CD4-positive, alpha-beta T cell treated with Interleukin-15 for 4 hours (primary cell): ENCODE measurements at regions not wholly inside any gene's neighbourhood (a gene's known extent, or its start where the extent isn't known, plus 50 kb on each side); places are given as distances from the start of the nearest gene placed in this dataset.
A peak's percentile ranks its signal among the peaks of the same experiment; 100 is the strongest.
"Not testable (repeated sequence)": the region's sequence is repeated elsewhere in the genome, so short reads cannot be mapped to it uniquely, and the experiment has no call there.

Experiments
- DNase-seq: peaks from one replicate; pipeline ENCODE4 v3.0.0-alpha.2; 2020; ENCODE audit warnings: low spot score

DNA sequence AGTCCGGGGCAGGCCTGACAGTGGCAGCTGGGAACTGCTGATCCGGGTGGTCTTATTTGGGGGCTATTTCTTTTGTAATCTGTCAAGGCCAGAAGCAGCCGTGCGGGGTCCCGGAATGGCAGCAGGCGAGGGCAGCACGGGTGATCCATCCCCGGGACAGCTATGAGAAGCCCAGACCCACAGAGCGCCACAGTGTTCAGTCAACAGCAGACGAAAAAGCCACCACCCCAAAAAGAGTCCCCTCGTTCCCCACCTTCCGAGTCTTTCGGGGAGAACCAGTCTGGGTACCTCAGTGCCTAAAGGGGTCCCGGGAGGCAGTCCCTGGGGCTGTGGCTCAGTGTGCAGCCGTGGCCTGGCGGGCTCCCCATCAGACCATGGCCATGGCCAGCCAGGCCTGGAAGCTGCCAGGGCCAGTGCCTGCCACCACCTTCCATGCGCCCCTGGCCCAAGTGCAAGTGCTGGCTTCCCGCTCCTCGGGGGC is 125.1 kb upstream of the KCTD7 start:
- no peak for DNase-seq

DNA sequence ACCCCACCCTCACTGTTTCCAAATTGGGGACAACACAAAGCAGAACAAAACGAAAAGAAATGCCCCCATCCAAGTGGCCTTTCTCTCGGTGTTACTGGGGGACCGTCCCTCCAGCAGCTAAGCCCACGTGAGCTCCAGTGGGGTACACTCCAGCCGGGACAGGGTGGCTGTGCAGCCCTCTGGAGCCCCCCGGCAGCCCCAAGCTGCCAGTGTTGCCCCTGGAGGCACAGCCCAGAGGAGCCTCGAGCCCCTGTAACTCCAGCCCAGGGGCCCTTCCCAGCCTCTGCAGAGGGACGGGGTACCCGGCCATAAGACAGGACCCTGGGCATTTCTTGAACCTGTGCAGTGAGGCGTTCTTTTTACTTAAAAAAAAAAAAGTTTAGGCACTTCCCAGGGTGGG is 124.5 kb upstream of the KCTD7 start:
- DNase-seq: no peak

DNA sequence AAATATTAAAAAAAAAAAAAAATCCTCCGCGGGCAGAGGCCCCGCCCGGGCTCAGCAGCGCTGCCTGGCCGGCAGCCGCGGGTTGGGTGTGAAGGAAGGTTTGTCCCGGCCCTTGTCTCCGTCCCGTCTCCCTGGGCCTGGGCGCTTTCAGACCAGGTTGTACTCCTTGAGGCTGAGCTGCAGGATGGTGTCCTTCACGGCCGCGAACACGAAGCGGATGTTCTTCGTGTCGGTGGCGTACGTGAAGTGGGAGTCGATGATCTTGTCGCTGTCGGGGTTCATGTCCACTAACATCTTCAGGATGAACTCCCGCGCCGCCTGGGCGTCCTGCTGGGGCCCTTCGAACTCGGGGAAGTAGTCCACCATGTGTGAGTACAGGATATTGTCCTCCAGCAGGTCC is 123.7 kb upstream of the KCTD7 start:
- DNase-seq: no peak

DNA sequence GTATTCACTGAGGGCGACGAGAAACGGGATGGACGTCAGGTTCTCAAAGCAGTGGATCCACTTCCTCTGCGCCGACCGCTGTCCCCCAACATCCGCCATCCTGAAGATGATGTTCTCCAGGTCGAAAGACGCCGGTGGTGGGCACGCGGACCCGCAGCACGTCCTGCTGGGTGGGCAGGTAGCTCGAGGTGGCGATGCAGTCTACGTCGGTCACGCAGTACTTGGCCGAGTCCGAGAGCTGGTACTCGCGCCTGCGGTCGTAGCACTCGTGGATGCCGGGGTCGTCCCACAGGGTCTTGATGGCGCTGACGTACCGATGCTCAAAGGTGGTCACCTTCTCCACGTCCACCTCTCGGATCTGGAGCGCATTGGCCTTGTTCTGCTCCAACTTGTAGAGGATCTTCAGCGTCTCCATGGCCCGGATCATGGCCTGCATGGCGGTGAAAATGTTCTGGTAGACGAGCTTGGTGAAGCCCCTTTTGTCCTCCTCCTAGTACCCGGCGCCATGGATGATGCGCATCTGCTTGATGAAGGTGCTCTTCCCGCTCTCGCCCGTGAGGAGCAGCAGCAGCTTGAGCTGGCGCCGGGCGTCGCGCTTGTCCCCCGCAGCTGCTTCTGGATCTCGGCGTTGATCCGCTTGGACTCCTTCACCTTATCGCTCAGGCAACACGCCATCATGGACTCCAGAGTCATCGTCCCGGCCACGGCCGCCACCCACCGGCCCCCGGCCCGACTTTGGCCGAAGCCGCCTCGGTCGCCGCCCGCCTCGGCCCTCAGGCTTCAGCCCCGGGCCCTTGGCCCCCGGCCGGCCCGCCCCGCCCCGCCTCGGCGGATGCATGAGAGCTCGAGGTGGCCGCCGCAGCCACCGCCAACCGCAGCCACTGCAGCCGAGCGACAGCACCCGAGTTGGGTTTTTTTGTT is 122.9 kb upstream of the KCTD7 start:
- DNase-seq: peak; percentile 28

DNA sequence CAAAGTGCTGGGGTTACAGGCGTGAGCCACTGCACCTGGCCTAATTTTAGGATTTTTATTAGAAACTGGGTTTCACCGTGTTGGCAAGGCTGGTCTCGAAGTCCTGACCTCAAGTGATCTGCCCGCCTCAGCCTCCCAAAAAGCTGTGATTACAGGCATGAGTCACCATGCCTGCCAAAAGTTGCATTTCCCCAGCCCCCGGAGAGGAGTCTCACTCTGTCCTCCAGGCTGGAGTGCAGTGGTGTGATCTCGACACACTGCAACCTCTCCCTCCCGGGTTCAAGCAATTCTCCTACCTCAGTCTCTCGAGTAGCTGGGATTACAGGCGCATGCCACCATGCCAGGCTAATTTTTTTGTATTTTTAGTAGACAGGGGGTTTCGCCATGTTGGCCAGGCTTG is 122.0 kb upstream of the KCTD7 start:
- DNase-seq: not testable (repeated sequence)

DNA sequence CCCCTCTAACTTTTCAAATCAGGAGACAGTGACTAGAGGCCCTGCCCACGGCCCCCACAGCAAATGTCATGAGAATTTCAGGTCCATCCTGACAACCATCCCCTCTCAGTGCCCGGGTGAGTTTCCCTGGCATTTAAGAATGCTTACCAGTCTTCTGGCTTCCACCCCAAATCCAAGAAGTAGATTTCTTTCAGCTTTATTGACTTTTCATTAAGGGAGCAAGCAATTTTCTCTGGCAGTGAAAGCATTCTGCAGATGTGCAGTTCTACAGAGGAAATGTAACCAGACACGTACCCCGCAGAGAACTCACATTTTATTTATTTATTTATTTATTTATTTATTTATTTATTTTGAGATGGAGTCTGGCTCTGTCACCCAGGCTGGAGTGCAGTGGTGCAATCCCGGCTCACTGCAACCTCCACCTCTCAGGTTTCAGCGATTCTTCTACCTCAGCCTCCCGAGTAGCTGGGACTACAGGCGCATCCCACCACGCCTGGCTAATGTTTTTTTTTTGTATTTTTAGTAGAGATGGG is 120.9 kb upstream of the KCTD7 start:
- DNase-seq: no peak

DNA sequence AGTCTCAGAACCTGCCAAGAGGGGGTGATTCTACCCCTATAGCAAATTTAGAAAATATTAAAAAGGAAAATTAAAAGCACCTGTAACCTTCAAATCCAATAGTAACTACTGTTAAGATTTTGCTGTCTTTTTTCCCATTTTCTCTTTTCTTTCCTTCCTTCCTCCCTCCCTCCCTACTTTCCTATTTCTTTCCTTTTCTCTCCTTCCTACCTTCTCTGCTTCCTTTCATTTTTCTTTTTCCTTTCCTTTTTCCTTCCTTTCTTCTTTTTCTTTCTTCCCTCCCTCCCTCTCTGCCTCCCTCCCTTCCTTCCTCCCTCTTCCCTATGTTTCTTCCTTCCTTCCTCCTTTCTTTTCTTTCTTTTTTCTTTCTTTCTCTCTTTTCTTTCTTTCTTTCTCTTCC is 120.2 kb upstream of the KCTD7 start:
- DNase-seq: no peak

DNA sequence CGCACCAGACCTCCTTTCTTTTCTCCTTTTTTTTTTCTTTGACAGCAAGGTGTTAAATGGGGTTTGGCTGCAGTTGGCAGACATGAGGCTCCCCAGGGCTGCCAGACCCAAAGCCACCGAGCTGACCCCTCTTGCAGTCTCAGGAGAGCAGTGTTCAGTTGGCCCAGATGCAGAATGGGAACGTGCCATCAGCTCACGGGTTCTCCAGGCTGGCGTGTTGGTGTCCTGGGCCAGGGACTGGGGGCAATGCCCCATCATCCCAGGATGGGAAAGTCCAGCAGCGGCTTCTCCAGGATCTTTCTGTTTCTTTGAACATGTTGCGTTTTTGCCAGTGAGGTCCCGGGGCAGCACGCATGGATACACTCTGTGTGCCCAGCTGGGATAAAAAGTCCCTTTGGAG is 114.6 kb upstream of the KCTD7 start:
- DNase-seq: no peak

DNA sequence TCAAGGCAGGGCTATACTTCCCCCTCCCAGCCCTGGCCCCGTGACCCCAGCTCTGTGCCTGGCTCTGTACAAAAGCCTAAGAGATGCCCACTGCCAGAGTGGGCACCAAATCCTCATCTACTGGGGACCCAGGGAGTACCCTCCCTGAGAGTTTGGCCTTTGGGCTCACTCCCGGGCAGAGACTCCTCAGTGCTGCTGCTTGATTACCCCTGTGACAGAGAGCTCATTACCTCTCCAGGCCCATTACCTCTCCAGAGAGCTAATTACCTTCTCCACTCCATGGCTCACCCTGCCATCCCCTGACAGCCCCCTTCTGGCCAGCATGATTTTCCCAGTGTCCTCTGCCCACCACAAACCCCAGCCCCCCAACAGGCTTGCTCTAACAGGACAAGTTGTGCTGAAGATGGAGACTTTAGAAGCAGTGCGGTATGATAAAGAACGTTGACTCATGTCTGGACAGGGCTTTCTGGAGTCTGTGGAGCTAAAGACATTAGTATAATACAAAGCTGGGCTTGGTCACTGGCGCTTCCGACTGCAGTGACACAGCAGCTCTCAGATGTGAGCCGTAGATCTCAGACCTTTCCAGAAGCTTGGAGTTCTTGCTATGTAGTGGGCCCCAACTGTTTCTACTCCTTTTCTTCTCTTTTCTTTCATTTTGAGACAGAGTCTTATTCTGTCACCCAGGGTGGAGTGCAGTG is 111.3 kb upstream of the KCTD7 start:
- no peak for DNase-seq

DNA sequence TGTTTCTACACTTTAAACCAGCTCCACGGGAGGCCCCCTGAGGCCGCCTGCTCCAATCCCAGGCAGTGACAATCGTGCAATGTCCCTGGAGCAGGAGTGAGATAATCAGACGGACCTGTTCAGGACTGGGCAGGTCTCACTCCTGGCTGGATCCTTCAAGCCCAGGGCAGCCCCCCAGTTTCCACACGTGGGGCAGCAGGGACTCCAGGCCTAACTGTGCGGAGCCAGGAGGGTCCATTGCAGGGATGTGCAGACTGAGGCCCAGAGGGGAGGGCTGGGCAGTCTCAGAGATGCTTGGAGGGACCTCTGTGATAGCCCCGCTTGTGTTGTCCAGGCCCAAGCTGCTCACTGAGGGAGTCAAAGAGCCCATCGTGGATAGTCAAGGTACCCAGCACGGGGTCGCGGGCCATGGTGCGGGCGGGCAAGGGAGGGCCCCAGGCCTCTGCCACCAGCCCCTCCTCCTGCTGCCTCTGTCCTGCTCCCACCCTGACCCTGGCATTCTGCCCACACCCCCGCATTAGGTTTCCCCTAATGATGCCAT is 110.5 kb upstream of the KCTD7 start:
- no peak for DNase-seq

DNA sequence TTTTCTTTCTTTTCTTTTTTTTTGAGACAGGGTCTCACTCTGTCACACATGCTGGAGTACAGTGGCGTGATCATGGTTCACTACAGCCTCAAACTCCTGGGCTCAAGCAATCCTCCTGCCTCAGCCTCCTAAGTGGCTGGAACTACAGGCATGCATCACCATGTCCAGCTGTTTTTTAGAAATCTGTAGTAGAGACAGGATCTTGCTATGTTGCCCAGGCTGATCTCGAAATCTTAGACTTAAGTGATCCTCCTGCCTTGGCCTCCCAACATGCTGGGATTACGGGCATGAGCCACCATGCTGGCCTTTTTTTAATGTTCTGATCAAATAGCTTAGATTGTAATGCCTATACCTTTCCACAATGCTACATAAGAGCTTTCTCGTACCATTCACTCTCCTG is 107.0 kb upstream of the KCTD7 start:
- no peak for DNase-seq

DNA sequence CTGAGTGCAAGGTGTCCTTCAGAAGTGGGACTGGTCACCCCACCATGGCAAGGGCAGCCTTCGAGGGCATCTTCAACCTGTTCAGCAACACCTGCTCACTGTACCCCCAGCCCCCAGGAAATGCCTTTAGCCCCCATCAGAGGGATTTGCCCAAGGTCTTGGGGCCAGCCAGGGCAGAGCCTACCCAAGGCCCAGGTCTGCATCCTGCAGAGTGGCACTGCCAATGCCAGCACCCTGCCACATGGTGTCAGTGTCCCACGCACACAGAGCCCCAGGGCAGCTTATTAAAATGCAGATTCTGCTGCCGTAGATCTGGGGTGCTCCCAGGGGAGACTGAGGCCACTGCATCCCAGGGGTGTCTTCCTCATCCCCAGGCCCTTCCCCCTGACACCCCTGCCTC is 106.2 kb upstream of the KCTD7 start:
- DNase-seq: no peak

DNA sequence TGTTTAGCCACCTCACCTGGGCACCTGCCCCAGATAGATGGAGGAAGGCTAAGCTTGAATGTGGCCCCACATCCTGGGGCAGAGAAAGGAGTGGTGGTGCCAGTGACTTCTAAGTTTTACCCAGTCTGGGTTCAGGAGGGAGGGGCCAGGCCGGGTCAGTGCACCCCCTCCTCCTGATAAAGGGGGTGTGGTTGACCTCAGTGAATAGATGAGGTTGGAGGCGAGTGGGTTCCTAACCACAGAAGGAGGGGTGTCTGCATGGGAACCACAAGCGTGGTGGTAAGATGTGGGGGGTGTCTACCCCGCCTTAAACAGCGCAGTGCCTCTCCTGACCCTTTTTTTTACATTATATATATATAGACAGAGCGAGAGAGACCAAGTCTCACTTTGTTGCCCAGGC is 105.3 kb upstream of the KCTD7 start:
- no peak for DNase-seq

DNA sequence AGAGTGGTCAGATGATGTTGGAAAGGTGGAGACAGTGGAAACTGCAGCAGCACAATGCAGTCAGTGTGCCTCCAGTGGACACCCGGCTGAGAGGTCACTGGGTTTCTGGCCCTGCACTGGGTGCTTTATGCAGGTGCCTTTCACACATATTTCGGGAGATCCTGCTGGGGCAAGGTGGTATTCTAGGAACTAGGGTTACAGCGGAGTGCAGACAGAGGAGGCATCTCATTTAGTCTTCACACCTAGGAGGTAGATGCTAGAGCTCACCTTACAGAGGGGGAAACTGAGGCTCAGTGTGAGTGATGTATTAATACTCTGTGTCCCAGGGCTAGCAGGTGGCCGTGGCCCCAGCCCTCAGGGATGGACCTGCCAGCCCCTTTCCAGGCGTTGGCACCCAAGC is 103.9 kb upstream of the KCTD7 start:
- DNase-seq: no peak

DNA sequence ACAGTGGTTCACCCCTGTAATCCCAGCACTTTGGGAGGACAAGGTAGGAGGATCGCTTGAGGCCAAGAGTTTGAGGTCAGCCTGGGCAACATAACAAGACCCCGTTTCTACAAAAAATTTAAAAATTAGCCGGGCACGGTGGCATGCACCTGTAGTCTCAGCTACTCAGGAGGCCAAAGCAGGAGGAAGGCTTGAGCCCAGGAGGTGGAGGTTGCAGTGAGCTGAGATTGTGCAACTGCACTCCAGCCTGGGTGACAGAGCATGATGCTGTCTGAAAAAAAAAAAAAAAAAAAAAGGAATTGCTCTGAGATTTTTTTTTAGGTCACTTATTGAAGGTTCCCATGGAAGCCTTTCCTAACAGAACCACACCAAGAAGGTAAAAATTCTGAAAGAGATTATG is 101.9 kb upstream of the KCTD7 start:
- DNase-seq: not testable (repeated sequence)

DNA sequence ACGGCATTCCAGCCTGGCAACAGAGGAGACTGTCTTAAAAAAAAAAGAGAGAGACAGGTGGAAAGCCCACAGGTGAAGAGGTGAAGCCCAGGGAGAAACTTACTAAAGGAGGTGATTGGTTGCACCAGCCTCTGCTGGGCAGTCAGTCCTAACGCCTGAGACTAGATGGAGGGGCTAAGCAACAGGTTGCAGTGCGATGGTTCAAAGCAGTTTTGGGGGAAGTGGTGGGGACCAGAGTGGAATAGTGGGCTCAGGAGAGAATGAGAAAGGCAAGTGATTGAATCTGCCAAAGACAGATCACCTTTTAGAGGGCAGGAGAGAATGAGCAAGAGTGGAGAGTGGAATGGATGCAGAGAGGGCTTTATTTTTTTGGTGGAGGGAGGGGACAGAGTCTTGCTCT is 100.0 kb upstream of the KCTD7 start:
- DNase-seq: no peak

DNA sequence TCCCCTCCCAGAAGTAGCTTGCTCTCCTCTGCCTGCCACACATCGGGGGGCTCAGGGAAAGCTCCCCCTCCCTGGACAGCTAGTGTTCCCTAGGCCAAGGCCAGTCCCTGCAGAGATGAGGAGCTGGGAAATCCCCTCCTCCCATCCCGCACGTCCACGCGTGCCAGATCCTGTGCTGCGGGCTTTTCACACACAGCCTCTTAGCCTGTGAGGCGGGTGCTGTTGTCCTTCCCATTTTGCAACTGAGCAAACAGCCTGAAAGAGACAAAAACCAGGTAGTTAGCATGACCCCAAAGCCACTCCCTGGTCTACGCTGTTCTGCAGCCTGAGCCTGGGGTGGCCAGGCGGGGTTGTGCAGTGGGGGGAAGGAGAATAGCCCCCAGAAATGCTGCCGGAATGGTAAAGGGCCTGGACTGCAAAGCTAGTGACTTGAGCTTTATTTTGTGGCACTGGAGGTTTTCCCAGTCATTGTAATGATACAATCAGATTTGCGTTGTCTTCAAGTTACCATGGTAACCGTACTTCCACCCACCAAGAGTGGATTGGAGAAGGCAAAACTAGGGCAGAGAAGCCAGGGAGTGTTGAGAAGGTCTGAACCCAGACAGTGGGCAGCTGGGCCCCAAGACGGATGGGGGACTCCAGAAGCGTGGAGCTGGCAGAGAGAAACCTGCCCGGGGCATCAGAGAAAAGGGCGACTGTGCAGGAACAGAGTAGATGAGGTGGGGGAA is 98.6 kb upstream of the KCTD7 start:
- no peak for DNase-seq

DNA sequence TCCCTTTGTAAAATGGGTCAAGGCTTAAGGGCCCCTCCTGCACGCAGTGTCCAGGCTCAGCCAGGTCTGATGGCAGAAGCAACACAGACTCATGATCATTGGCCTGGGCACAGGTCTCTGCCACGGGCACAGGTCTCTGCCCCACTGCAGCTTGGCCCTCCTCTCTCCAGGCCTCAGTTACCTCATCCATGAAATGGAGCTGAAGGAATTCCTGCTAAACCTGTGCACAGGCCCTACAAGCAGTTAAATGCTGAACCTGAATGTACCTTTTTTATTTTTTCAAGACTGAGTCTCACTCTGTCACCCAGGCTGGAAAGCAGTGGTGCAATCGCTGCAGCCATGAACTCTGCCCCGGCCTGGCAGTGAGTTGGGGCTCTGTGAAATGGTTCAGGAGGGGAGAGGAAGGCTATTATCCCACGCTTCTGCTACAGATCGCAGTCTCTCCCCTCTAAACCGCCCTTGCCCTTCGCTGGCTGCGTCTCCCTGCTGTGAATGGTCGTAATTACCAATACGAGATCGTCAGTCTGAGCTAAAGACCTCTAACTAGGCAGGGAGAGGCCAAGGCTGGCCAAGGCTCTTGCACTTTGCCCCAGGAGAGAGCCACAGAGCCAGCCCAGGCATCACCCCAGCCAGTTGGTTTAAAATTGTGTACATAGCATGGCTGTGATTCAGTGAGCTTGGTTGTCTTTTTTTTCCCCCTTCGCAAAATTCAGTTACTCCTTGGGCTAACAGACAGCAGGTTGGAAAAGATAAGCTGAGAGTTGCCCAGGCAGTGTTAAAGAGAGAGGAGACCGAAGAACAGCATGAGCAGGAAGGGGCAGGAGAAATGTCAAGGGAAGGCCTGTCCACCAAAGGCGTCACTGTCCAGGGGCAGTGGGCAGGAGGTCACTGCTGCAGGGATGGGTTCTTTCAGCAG is 93.0 kb upstream of the KCTD7 start:
- no peak for DNase-seq

DNA sequence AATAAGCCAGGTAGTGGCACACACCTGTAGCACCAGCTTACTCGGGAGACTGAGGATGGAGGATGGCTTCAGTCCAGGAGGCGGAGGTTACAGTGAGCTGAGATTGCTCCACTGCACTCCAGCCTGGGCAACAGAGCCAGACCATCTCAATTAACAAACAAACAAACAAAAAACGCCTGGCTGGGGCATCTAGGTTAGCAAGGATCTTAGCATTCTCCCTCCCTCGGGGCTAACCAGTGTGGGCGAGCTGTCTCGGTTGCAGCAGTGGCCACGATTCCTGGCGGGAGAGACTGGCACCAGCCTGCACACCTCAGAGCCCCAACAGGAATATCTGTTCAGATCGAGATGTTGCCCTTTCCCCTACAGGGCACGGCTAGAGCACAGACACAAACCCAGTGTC is 91.3 kb upstream of the KCTD7 start:
- DNase-seq: no peak

DNA sequence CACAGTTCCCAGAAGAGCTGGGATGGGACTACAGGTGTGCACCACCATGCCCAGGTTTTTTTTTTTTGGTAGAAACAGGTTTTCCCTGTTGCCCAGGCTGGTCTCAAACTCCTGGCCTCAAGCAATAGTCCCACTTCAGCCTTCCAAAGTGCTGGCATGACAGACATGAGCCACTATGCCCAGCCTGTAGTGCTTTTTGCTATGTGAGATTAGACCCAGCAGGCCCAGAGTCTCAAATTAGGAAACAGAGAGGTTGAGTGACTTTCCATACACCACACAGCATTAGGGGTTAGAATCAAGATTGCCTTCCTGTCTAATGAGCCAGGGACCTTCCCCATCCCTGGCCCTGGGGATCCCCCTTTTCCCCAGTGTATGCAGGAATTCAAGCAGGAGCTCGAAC is 90.8 kb upstream of the KCTD7 start:
- DNase-seq: no peak

DNA sequence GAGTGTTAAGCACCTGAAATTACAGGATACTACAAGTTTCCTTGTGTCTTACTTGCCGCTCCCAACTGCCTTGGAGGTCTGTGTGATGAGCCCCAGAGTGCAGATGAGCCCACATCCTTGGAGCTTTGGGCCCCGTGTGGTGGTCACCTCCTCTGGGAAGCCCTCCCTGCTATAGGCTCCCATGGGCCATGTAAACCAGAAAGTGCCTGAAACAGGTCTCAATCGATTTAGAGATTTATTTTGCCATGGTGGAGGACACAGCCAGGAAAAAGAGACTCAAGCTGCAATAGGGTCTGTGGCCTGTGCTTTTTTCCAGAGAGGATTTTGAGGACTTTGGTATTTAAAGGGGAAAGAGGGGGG is 89.4 kb upstream of the KCTD7 start:
- DNase-seq: no peak
